GM18502 (cell line): ENCODE measurements at regions not wholly inside any gene's neighbourhood (a gene's known extent, or its start where the extent isn't known, plus 50 kb on each side); places are given as distances from the start of the nearest gene placed in this dataset.
A peak's percentile ranks its signal among the peaks of the same experiment; 100 is the strongest.

Experiments used
- ATAC-seq: cut with Tn5 transposase; IDR thresholded peaks from one replicate; pipeline ENCODE4 v1.9.1; 2021; ENCODE audit warnings: mild to moderate bottlenecking; ENCODE audit not compliant: unreplicated experiment, poor library complexity

DNA sequence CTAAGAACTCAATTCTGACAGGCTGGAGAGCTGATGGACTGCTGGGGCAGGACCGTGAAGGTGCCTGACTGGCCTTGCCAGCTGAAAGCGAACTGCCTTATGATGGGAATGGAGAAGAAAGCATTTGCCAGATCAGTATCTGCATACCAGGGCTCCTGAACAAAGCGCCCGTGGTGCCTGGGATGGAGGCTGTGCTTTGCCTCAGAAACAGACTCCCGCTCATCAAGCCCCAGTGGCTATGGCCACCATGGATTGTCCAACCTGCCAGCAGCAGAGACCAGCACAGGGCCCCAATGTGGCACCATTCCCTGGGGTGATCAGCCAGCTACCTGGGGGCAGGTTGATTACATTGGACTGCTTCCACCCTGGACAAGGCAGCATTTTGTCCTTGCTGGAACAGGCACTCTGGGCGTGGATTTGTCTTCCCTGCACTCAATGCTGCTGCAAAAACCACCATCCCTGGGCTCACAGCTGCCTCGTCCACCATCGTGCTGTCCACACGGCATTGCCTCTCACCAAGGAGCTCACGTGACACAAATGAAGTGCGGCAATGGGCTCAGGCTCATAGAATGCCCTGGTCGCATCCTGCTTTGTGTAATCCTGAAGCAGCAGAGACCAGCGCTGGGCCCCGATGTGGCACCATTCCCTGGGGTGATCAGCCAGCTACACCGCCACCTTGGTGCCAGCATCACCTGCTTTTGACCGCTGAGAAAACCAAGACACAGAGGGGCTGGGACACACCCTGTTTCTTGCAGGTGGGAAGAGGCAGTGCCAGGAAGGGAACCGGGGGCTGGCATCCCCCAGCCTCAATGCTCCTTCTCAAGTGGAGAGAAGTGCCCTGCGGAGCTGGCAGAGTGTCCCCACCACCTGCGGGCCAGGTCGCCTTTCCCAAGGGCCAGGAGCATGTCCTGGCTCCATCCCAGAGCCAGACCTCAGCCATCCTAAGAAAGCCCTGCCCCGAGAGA is 1367.5 kb downstream of the BRD1 start:
- no peak for ATAC-seq

DNA sequence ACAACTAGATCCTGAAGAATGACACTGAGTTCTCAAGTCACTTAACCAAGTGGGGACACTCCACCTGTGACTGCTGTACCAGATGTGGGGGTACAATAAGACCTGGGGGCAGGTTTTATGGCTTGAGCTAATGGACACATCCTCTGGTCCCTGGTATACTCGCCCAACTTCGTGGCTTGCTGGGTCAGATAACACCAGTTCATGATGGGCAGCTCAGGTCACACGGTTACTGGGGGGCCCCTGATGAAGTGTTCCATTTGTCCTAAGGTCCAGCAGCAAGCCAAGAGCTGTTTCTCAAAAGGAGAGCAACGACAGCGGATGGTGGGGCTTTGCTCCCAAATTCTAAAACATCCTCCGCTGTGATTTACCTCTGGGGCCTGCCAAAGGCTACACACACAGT is 1368.4 kb downstream of the BRD1 start:
- no peak for ATAC-seq

DNA sequence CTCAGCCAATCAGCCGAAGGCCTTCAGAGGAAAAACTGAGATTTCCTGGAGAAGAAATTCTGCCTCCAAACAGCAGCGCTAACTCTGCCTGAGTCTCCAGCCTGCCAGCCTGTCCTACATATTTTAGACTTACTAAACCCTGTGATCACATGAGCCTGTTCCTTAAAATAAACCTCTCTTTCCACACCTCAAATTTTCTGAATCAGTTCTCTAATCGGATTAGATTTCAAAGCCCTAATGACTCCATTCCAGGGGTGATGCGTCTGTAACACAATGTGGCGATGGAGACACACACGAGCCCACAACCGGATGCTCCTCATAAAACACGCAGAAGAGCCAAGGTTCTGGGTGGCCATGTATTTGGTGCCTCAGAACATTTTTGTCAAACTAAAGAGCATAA is 1371.2 kb downstream of the BRD1 start:
- no peak for ATAC-seq

DNA sequence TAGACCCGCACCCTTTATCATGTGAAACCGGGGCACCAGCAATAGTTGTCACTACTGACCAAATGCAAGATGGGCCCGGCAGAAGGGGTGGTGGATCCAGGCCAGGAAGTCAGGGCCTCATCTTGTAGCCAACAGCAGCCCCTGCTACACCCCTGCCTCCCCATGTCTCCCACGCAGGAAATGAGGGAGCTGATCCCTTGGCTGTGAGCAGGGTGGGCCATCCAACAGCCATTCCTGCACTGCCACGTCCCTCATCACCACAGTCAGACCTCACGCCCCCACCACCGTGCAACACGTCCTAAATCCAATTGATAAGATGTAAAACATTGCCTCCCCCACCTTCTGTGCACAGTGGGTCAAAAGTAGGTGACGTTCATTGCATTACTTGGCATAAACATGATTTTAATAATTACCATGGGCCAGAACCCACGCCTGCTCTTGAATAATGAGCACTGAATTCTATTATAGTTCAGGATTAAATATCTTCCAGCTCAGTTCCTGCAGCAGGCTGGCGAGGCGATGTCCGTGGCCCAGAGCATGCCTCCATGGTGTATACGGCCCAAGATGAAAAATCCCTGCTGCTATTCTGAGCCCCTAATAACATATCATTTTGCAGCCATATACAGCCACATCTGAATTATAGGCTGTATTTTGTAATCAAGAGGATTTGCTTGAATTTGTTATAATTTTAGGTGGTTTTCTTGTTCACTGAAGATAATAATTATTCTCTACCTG is 1373.8 kb downstream of the BRD1 start:
- no peak for ATAC-seq

DNA sequence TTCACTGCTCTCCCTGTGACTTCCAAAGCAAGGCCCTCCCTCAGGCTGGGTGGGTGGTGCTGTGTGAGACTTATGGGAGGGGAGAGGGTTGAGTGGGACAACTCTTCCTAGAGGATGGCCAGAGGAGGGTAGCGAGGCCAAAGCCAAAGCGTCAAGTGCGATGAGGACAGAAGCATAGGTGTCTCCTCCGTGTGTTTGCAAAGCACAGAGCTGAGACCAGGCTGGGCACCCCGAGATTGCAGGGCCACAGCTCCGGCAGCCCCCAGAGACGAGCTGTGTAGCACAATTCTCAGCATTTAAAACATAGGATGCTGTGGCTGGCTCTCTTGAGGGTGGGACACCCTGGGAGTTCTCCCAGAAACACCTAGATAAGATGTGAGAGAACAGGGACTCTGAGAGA is 1374.5 kb downstream of the BRD1 start:
- ATAC-seq, result no peak

DNA sequence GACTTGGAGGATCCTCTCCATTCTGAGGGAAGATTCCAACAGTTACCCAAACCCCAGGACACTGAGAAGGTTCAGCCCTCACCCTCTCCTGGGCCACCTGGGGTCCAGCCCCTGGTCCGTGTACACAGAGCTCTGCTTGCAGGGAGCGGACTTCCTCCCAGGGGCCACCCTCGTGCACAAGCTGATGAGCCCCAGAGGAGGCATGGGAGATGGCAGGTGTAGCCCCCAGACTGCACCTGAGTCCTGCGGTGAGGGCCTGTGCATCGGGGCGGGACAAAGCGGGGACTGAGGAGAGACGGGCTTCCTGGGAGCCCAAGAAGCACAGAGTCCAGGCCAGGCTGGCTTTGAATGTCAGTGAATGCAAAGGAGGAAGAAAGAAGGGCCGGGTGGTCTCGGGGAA is 1374.9 kb downstream of the BRD1 start:
- no peak for ATAC-seq

DNA sequence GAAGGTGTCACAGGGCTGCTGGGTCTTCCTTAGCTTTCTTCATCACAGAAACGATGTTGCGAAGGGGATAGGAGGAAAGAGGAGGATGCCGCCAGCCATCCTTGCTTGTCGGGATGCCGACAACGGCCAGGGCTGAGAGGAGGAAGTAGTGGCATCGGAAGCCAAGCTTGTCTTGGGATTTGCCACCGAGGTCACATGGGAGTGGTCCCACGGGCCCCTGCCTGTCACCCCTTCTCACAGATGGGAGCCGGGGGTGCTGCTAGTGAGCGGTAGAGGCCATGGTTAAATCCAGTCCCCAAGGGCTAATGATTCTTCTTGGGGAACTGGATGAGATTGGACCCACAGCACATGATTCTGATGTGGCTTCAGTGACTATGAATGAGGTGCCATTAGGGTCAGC is 1375.8 kb downstream of the BRD1 start:
- no peak for ATAC-seq

DNA sequence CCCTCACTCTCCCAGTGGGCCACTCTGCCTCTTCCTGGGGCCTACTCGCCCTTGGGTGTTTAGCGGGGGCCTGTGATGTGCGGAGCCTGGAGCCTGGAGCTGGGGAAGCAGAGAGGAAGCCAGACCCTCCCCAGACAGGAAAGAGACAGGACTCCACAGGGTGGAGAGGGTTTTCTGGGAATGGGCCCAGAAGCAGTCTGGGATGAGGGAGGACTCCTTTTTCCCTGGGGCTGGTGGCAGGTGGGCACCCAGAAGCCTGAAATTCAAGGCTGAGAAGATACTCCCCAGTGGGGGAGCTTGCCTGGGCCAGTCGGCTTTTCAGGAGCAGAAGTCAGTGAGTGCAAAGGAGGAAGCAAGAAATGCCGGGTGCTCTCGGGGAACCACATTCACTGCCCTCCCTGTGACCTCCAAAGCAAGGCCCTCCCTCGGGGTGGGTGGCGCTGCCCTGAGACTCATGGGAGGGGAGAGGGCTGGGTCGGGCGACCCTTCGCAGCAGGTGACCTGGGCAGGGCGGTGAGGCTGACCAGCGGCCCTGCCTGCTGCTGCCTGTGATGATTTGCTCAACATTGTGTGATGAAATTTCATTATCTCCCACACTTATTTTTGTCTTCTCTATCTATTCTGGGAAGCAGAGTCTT is 1377.4 kb downstream of the BRD1 start:
- ATAC-seq, result no peak

DNA sequence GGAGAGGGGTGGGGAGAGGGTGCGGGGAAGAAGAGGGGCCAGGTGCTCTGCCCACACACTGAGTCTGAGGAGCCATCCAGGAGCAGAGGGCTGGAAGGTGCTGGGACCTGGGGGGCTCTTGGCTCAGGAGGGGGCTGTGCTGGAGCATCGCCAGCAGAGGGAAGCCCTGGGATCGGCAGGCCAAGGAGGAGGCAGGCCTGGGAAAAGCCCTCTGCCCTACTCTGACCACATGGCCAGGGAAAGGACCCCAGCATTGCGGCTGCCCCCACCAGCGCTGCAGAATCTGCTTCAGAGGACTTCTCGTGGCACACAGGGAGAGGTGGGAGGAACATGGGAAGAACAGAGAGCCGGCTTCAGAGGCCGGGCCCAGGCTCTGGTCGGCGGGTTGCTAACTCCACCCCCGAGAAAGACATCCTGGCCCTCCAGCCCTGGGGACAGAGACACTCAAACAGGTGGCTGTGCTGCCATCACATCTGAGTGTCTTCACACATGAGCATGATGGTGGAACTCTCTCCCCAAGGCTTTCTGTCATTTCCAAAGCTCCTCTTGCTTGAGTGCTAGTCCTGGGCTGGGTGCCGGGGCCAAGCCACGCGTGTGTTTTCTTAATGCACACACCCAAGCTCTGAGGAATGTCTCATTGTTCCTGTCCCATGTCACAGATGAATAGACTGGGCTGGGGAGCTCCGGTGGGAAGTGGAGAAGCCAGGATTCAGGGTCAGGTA is 1378.0 kb downstream of the BRD1 start:
- ATAC-seq, result no peak

DNA sequence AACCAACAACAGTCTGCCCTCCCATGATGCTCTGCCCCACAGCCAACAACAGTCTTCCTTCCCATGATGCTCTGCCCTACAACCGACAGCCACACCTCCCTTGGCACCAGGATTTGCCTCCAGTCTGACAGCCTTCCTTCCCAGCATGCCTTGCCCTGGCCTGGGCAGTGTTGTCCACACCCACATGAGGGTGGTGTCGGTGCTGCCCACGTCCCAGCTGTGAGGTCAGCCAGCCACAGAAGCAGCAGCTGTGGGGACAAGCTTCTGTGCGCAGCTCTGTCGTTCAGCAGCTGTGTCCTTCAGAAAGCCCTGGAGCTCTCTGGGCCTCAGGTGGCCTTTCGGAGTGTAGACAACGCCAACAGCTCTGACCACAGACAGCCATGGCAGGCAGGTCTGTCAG is 1378.9 kb downstream of the BRD1 start:
- no peak for ATAC-seq

DNA sequence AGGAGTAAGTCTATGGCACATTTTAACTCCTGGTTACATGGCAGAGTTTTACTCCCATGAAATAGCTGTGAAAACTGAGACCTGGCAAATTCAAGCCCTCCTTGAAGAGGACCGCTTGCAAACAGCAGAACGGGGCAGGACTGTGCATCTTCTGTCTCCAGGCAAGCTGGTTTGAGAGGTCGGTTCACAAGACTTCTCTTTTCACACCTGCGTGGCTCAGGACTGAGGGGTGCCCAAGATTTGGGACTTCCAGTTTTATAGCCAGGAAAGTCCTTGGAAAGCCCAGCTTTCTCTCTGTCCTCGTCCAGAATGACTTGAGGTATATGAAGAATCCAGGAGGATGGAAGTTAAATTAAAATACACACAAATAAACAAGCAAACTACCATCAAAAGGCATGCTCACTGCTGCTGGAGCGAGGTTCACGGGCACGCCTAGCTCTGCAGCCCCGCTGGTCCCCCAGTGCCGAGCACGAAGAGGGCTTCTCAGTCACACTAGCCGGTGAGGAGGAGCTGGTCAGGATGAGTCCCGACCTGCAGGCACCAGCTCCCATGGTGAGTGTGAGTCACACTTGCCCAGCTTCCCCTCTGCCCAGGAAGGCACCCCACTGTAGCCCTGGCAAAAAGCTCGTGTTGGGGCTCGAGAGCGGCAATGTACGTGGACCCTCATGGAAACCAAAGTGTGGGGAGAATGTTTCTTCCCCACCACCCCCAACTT is 1382.4 kb downstream of the BRD1 start:
- no peak for ATAC-seq

DNA sequence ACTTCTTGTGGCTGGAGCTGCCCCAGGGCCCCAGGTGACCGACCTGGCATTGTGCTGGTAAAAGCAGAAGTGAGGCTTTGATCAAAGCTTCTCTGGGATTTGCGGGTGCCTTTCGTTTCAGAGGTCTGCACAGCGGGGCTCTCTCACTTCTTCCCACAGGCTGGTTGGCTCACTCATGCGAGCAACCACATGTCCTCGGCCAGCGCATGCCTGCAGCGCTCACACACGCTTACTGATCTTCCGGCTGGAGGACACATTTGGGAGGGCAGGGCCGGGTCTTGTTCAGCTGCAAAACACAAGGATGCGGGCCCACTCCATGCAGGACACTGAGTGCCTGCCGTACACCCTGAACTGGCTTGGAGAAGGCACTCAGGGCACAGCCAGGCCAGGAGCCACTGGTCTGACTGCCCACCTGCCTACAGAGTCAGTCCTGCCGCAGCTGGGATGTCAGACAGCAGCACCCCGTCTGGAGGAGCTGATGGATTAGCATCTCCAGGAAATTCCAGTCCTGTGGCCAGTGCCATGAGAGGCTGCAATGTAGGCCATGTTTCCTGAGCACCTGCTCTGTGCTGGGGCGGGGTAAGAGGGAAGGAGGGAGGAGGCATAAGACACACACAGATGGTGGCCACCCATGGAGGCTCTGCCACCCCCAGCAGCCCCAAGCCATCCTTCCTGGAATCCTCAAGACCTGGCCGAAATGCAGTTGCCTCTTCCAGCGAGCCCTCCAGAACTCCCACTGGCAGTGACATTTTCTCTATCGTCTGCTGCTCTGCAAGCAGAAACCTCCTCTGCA is 1383.2 kb downstream of the BRD1 start:
- peak; percentile 79 for ATAC-seq

DNA sequence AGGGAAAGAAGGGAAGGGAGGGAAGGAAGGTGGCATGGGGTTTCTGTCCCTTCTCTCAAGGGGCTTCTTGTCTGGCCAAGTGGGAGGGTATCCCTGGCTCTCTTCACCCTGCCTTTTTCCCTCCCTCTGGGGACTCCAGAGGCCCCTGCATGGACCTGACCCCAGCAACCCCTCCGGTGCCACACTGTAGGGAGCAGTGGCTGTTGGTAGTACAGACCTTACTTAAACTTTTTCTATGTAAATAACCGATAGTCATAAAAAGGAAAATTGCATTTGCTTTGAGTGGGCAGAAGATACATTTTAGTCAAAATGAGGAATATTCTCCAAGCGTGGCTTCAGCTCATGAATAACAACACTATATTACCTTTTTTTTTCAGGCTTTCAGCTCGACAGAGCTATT is 1384.0 kb downstream of the BRD1 start:
- ATAC-seq, result no peak

DNA sequence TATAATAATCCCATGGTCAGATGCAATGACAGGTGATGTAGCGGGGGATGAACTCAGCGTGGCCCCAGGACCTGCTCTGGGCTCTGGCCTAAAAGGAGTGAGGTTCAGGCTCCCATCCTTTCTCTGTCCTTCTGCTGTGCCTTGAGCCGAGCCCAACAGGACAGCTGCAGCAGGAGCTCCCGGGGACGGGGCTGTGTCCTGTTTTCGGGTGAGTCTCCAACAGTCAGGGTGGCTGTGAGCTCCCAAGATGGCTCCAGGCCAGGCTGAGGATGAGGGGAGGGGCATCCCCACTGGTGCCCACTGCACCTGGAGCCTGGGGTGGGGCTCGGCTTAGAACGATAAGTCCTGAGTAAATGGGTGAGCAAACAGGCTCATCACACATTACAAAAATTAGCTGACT is 1385.0 kb downstream of the BRD1 start:
- no peak for ATAC-seq

DNA sequence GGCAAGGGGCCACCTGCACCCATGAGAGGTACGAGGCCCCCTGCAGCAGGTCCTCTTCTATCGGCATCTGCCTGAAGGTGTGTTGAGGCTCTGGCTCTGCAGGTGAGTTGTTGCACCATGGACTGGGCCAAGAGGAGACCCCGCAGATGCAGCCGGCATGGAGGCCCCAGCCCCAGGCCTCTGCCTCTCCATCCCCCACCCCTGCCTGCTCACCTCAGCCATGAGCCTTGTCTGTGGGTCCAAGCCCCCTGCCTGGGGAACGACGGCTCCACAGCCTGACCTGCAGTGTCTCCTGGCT is 1386.2 kb downstream of the BRD1 start:
- no peak for ATAC-seq

DNA sequence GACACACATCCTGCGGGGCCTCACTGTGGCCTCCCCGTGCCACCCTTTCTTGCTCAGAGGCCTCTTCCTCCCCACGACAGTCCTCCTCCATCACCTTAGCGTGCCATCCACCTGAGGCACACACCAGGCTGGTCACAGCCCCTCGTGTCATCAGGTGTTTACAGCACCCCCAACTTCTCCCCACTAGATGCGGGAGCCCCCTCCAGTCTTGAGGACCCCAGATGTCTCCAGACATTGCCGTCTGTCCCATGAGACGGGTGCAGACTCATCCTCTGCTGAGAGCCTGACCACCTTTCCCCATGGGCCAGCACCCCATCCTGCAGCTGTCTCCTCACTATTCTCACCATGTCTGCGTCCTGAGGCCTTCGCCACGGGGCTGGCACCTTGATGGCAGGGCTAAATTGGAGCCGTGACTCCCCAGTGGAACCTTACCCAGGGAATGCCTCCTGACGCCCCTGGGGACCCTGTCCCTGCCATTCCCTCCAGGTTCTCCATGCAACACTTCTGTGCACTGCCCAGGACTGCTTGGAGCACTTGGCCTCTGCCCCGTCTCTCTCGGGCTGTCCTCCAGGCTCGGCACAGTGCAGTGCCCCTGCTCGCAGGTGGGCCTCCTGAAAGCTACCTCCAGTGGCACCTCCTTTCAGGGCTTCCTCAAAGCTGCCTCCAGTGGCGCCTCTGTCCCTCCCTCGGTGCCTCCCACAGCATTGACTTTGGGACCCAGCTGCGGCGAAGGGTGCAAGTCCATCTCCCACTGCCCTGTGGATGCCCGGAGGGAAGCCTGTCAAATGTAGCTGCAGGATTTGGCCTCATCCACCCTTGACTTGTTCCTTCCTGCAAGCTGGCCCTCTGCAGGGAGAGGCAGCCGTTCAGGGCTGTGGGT is 1386.8 kb downstream of the BRD1 start:
- ATAC-seq, result no peak

DNA sequence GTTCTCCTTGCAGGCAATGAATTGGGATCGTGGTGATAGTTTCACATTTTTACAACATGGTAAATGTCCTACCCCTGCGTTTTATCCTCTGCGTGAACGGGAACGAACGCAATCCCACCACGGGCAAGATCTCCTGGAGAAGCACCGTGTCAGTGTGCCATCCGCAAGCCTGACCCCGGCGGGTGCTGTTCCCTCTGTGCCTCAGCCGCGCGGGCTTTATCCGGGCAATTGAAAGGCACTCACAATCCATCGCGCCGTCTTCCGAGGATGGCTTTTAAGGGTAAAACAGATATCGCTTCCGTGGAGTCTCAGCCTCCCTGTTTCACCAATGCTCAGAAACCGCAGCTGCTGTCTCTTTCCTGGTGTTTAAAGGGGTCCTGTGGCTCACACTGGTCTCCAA is 1387.5 kb downstream of the BRD1 start:
- ATAC-seq, result no peak

DNA sequence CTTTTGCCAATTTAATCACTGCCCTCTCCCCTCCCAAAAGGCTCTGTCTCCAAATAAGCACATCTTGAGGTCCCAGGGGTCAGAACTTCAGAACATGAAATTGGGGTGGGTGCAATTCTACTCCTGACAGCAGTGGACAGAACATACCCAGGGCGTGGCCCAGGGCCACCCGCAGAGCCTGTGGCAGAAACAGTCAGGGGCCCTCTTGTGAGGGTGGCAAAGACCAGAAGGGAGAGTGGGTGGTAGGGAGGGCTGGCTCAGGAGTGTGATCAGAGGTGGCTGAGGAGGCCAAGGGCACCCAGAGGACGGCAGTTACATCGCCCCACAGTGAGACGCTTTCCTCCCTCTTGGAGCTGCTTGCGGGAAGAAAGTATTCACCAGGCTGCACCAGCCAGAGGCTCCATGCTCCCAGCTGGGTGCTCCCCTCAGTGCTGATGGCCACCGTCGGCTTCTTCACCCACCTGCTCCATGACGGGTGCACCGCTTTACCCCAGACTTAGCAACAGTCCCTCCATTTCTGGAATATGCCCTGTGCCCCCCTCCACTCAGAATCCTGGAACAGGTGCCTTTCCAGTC is 1388.0 kb downstream of the BRD1 start:
- no peak for ATAC-seq
